ENCODE measurements at regions not wholly inside any gene's neighbourhood (a gene's known extent, or its start where the extent isn't known, plus 50 kb on each side); places are given as distances from the start of the nearest gene placed in this dataset.

DNA sequence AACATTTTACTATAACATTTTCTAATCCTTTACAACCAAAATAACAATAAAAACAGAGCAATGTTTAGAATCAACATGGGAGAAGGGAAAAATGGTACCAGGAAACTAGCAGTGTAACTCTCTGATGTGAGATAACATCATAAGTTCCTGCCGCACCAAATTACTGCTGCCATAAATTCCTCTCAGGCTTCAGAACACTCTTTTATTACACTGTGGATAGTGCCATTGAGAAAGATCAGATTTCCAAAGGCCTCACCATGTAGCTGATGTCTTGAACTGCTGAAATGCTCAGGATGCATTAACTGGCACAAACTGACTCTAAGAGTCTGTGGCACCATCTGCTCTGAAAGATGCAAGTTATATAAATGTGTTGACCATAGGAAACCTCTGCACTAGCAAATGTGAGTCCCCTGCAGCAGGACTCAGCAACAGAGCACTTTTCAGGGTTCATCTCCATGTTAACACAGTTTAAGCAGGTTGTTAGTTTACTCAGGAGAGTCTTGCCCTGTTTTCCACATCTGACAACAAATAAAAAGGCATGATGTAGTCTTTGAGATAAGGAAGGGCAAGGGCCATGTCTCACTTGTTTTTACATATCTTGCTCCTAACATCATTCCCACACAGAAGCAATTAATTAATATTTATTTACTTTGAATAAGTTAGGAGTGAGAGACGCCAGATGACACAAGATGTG lies 218.1 kb downstream of the CETN3 start:
- no peak for DNase-seq (ENCODE audit: low read depth)

DNA sequence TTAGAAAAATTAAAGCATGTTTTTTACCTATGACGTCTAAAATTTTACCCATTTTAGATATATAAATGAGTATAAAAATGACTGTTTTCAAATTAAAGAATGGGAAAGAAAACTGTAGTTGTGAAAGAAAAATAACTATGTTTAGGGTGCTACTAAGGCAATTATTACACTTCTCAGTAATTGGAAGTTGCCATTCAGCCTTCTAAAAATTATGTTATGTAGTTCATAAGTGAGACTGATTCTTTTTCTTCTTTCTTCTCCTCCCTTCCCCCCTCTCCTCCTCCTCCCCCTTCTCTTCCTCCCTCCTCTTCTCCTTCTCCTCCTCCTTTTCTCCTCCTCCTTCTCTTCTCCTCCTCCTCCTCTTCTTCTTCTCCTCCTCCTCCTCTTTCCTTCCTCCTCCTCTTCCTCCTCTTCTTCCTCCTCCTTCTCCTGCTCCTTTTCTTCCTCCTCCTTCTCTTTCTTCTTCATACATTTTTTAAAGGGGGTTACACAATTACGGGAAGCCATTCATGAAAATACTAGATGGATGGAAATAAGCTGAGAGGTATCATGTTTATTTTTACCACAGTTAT lies 223.6 kb downstream of the CETN3 start:
- DNase-seq (ENCODE audit: low read depth): no peak

DNA sequence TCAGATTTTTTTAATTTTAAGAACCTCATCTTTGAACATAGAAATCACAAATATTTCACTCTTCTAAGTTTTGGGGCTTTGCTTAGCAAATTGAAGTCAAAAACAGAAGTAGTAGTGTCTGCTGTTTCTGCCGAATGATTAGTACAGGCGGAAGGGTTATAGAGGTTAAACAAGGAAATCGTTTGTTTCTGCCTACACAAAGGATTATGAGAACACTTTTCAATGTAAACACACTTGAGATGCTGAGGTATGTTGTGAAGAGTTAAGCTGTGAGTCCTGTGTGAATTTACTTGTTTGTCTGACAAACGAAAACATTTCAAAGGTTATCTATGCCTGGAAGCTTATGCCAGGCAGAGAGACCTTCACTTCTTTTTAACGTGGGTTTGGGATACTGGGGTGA lies 224.8 kb downstream of the CETN3 start:
- DNase-seq (ENCODE audit: low read depth): no peak

DNA sequence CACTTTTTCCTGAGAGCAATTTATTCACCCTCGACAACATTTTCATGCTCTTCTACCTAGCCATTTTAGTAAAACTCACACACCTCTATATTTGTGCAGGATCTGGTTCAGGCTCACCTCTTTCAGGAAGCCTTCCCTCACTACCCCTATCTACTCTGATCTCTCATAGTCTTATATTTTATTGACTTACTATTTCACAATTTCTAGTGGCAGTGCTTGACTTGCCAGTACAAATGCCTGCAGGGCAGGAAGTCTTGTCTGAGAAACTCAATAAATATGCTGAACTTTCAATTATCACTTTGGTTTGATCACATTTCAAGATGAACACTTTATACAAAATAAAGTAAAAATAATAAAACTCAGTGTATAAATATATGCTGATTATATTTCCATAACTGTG lies 226.8 kb downstream of the CETN3 start:
- no peak for DNase-seq (ENCODE audit: low read depth)

DNA sequence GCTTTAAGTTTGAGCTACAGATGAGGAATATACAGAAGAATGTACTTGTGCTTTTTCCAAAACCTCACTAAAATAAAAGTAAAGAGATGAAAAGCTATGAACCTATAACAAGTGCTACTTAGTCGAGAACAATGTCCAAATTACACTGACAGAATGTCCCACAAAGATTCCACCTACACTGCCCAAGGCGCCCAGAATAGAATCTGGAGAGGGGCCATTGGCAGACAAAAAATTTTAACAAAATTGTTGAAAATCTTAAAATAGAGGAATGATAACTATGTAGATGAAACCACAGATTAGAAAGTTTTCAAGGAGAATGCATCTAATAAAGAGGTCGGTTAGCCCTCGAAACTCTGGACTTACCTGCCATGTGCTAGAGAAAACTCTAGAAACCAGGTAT lies 235.3 kb downstream of the CETN3 start:
- no peak for DNase-seq (ENCODE audit: low read depth)

DNA sequence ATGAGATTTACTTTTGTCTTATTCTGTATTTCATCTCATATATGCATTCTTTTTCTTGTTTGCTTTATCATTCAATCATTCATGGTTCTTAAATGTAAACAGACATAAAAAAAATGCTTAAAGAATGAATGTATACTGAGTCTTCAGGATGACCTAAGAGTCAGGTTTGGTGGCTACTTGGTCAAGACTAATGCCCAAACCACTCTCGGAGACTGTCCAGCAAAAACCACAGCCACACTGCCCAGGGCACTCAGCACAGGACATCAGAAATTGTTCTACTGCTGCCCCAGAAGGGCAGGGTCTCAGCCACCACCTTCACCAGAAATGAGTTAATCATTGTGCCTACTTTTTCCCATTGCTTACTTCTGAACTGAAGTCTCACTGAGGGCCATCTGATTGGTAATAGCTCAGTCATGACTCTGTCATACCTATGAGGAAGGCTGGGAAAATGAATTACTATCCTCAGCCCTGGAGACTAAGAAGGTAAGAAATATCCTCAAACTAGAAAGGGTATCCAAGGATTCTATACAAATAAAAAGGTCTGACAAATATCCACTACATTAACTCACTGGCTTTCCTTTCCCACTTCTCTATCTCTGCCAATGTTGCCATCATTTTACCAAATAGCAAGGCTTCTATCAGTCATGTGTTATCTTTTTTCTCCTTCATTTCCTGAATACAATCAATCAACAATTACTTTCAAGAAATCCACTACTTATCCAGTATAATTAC lies 236.1 kb downstream of the CETN3 start:
- no peak for DNase-seq (ENCODE audit: low read depth)

DNA sequence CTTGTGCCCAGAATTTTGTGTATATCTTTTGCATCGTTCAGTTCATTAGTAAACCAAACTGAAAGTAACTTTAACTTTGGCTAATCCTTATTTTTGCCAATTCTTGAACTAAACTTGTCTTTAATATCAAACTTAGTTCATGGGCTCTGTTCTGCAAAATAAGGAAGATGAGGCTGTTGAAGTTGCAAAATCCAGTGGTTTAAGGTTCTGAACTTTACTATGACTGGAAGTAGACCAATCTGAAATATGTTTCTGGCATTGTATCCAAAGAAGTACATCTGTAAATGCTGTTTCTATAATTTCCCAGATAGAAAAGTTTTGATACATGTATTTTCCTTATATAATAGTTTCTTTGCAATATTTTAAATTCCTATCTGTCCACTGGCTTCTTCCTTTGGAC lies 238.1 kb downstream of the CETN3 start:
- no peak for DNase-seq (ENCODE audit: low read depth)

DNA sequence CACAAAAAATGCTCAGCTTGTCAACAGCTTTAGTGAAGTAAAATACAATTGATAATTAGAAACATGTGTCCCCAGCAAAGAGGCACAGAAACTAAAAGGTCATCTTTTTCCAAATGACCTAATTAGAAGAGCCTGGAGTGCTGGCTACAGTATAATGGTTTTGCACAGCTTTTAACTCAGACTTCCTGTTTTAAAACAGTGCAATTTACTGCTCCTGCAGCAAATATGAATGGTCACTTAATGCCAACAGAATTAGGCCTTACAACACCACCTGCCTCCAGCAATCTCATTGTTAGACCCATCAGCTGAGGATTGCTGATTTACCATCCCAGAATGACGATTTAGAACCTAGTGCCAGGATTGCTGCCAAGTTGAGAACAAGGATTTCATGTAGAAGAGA lies 239.3 kb downstream of the CETN3 start:
- peak; percentile 4 for DNase-seq (ENCODE audit: low read depth)

DNA sequence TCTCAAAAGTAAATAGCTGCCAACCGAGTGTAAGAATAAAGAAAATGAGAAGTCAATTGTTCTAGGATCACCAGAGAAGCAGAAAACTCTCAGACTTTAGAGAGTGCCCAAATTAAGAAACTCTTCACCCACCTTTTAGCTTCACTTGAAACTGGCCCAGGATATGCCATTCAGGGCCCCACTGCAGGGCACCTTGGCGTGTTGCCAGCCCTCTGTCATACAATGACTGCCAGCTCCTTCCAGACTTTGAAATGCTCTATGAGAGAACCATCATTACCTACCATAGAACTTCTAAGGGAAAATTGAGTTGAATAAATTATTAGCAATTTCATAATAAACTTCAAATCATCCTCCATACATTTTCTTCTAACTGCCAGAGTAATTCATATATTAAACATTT lies 240.5 kb downstream of the CETN3 start:
- no peak for DNase-seq (ENCODE audit: low read depth)

DNA sequence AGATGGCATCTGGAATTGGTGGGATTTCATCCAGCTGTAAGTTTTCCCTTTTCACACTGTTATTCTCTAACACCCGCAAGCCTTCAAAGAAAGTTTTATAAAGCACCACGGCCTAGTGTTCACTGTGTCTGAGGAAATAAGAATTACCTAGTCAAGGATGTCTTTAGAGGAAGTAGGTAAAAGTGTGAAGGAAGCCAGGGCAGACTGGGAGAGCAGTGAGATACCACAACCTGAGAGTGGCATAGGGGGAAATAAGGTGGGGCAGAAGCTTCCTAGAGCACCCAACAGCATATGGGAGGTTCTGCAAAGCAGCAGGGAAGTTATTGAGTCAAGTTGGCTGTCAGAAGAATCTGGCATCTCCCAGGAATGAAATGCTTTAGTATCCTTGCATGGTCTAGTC lies 241.2 kb downstream of the CETN3 start:
- no peak for DNase-seq (ENCODE audit: low read depth)

DNA sequence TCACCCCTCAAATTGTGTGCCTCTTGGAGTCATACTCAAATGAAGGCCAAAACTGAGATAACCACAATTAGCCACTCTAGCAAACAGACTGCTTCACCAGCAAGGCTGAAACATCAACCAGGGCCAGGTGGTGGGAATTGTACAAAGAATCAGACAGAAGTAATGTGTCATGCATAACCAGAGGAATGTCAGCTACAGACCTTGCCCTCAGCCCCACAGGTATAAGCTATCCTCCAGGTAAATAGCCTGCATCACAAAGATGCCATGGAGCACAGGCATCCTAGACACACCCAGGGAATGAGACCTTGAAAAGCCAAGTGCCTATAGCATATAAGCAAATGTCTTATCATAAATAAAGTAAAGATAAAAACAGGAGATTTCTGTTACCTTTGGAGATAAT lies 242.7 kb downstream of the CETN3 start:
- no peak for DNase-seq (ENCODE audit: low read depth)

DNA sequence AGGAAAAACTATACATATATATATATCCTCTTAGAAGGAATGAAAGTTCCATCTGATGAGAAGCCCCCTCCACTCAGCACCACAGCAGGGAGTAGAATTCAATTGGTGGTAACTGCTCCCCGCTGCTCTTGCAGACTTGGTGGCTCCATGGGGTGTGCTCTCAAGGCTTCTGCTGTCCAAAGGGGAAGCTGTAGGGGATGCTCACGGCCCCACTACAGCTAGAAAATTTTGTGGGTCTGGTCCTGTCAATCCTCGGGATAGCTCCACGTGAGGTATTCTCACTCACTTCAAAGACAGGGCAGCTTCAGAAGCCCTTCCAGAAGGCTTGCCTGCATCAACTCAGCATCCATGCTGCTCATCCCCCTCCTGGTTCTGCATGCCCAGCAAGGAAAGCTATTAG lies 247.2 kb downstream of the CETN3 start:
- DNase-seq (ENCODE audit: low read depth): no peak

DNA sequence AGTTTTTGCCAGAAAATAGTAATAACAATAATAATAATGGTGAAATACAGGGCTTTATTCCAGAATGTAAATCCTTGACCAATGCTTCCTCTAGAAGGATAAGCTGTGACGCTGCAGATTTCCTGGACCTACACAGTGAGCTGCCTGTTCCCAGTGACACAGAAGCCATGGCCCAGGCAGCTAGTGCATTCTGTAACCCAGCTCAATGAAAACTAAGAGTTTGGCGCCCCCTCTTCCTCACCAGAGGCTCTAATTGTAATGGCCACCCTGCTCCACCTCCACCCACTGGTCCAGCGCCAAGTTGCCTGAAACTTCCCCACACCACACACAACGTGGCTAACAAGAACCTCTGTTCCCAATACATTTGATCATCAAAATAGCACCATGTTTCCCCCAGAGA lies 248.1 kb downstream of the CETN3 start:
- DNase-seq (ENCODE audit: low read depth): peak; percentile 28

DNA sequence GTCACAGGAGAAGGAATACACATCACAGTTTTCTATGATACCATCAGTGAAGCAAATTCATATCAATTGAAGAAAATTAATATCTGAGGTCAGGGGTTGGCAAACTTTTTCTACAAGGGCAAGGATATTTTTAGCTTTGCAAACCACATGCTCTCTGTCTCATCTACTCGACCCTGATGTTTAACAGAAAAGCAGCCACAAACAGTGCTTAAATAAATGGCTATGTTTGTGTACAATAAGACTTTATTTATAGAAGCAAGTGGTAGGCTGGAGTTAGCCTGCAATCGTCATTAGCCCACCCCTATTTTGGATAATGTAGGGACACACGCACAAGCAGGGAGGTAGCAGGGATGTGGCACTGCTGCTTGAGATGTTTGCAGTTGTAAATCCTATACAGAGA lies 251.4 kb downstream of the CETN3 start:
- no peak for DNase-seq (ENCODE audit: low read depth)

DNA sequence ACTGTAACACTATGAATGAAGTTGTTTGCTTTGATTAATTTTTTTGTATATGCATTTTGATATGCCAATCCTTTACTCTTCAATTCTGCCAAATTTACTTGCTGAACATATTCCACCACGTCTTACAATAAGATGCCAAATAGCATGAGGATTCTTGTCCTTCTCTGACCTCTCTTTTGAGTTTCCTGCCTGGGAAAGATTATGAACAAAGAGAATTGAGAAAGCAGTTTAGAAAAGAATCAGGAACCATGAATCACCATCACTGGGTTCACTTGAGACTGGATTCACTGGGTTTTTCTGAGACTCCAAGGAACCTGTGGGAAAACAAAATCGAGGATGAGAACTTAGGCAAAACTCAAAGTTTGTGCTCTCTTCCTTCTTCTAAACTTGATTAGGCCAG lies 256.5 kb downstream of the CETN3 start:
- no peak for DNase-seq (ENCODE audit: low read depth)

DNA sequence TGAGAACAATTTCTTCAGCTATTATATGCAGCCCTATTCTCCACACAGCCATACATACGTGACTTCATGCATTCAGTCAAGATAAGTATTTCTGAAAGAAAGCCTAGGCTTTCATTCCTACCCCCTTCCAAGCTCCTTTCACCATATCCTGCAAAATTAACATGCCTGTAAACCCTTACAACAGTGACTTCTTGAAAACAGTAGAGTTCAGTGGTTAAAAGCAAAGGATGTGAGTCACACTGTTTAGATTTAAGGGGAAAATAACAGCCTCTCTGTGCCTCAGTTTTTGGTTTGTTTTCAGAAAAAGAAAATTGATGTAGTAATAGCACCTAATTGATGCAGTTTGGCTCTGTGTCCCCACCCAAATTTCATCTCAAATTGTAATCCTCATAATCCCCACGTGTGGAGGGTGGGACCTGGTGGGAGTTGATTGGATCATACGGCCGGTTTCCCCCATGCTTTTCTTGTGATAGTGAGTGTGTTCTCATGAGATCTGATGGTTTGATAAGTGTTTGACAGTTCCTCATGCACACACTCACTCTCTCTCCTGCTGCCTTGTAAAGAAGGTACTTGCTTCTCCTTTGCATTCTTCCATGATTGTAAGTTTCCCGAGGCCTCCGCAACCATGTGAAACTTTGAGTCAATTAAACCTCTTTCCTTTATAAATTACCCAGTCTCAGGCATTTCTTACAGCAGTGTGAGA lies 264.8 kb downstream of the CETN3 start:
- DNase-seq (ENCODE audit: low read depth): no peak

DNA sequence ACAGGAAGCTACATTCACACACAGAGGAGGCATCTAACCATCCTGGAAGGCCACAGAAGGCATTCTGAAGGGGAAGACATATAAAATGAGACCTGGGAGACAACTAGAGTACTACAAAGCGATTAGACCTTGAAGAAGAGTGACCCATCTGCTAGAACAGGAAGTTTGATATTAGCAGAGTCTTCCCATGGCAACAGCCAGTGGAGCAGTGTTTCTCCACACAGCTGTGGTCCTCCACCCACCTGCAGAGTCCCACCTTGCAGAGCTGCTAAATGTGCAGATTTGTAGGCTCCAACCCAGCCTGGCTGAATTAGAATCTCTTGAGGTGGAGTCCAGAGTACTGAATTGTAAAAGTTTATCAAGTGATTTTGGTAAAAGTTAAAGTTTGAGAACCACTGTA lies 267.0 kb downstream of the CETN3 start:
- DNase-seq (ENCODE audit: low read depth): no peak

DNA sequence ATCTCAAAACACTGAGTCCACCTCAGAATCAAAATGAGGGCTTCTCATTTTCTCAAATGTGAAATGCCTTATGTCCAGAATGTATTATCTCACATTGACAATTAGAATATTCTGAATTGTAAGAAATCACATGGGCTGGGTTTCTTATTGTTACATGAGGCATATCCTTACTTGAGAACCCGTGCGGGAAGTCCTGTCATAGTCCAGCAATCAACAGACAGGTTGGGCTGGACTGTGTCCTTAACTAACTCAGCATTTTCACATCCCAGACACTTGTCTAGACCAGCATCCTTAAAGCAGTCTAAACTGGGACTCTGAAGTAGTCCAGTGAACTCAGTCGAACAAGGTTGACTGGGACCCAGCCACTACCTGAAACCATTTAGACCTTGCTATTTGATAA lies 267.6 kb downstream of the CETN3 start:
- no peak for DNase-seq (ENCODE audit: low read depth)

DNA sequence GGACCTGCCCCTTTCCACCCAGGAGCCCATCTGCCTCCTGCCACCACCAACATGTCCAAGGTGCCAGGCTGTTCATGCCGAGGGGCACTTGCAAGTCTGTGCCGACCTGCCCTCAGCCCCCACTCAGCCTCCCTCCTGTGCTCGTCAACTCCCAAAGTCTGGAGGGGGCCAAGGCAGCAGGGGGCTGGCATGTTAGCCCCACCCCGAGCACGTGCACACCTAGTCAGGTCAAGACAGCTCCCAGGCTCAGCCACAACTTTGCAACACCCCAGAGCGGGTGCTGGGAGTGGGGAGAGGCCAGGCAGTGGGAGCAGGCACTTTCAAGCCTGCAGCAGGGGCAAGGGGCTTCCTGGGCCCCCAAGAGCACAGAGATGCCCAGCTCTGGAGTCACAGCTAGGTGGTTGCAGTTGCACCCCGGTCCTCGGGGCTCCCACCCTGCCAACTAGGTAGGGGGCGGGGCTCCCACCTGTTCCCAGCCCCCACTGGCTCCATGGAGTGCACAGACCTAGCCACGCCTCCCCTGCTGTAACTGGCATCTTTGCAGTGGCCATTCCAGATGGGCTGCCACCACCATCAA lies 272.5 kb downstream of the CETN3 start:
- no peak for DNase-seq (ENCODE audit: low read depth)

DNA sequence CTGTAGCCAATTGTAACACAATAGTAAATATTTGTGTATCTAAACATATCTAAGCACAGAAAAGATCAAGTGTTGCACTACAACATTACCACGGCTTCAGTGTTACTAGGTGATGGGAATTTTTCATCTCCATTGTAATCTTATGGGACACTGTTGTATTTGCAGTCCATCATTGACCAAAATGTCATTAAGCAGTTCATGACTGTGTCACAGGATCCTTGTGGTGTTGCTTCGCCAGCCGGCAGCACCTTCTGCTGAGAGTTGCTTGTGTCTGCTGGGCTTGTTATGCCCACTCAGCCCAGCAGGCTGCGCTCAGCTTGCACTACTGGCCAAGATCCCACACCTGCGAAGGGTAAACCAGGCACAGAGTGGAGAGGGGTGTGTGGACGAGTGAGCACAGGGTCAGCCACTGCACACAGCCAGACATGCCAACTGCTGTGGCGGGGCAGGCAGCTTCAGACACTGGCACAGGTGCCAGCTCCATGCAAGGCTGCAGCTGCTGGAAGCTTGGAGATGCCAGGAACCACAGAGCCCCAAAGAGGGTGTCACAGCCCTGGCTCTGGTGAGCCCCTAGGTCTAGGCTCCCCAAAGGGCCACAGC lies 273.7 kb downstream of the CETN3 start:
- no peak for DNase-seq (ENCODE audit: low read depth)

DNA sequence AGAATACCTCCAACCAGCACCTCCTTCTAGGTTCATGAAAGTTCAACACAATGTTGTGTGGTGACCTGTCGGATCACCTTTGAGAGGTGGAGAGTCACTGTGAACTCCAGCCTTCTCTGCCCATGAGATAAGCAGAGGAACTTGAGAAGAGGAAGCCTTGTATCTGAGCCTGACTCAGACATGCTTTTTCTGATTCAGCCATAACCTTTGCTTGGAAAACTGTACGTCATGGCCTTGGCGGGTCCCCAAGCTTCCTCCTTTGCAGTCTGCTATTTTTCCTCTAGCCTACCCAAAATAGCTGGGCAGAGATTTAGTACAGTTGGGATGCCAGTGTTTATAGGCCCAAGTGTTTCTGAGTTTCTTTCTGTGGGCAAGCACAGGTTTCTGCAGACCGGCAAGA lies 274.7 kb downstream of the CETN3 start:
- DNase-seq (ENCODE audit: low read depth): no peak

DNA sequence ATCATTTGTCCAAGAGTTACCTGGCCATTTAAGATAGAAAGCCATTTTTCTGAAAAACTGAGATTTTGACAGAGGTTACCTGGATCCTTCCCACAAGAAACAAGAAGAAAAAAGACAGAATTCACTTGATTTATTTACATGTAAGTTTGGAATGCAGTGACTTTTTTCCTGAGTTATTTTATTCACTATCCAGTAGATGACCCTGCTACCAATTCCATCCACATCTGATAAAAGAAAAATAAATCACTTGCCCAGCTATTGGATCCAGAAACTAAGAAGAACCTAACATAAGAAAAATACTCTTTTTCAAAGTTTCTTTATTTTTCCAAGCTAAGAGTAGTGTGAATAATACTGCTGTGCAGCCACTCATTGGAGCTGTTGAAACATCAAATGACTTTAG lies 275.2 kb downstream of the CETN3 start:
- no peak for DNase-seq (ENCODE audit: low read depth)

Data from fibroblast of the conjunctiva (primary cell).